ENCODE measurements at regions not wholly inside any gene's neighbourhood (a gene's known extent, or its start where the extent isn't known, plus 50 kb on each side); places are given as distances from the start of the nearest gene placed in this dataset.

DNA sequence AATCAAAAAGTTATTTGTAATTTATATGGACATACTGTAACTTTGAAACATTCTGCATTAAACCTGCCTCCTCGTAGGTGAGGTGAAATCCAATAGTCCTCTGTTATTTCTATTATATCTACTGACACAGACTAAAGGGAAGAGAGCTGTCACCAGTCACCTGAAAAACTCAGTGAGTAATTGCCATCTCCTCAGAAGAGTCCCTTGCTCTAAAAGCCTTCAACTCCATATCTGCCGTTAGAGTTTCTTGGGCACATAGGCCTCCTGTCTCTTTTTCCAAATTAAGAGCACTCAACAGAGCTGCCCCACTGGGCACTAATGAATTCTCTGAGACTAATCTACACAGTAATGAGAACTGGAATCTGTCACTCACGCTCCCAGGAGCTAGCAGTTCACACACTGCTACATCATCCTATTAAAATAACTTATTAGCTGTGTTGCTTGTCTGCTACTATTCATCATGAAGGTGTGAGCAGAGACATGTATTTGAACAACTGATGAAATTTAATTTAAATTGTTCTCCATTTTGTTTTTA is 67.3 kb upstream of the VCAN start:
- TF ChIP-seq YY1 (IDR thresholded peaks at IDR 0.05; ENCODE audit: low read depth, low read length) (no peak), TBP (IDR thresholded peaks at IDR 0.05; ENCODE audit: low read depth, low read length) (no peak), JUND (IDR thresholded peaks at IDR 0.05; ENCODE audit: low read length) (no peak), POU5F1 (IDR thresholded peaks at IDR 0.05; ENCODE audit: low read depth, low read length) (no peak), SRF (IDR thresholded peaks at IDR 0.05; ENCODE audit: low read depth, low read length) (no peak), EZH2 (IDR thresholded peaks at IDR 0.05; ENCODE audit: low read depth, low read length, severe bottlenecking) (no peak), GTF2F1 (IDR thresholded peaks at IDR 0.05; ENCODE audit: borderline replicate concordance, low read depth, low read length) (no peak), NRF1 (IDR thresholded peaks at IDR 0.05; ENCODE audit: low read depth, low read length) (no peak), TAF7 (optimal IDR thresholded peaks at IDR 0.05; ENCODE audit: borderline replicate concordance, low read depth, low read length) (no peak), HDAC2 (IDR thresholded peaks at IDR 0.05; ENCODE audit: borderline replicate concordance in 1 of 2, low read depth in 2 of 2, low read length in 2 of 2) (no peak)
- TF ChIP-seq, protein P1, sequence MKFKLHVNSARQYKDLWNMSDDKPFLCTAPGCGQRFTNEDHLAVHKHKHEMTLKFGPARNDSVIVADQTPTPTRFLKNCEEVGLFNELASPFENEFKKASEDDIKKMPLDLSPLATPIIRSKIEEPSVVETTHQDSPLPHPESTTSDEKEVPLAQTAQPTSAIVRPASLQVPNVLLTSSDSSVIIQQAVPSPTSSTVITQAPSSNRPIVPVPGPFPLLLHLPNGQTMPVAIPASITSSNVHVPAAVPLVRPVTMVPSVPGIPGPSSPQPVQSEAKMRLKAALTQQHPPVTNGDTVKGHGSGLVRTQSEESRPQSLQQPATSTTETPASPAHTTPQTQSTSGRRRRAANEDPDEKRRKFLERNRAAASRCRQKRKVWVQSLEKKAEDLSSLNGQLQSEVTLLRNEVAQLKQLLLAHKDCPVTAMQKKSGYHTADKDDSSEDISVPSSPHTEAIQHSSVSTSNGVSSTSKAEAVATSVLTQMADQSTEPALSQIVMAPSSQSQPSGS (IDR thresholded peaks at IDR 0.05; ENCODE audit: low read length) = no peak
- Histone ChIP-seq H4K8ac (ENCODE audit: extremely low read depth, insufficient read depth, low read length) (no peak overlapping the region), H3K27me3 (replicated peaks in 1 of 4; ENCODE audit: control insufficient read depth in 3 of 4, extremely low read depth in 1 of 4, insufficient read depth in 3 of 4, low read length in 3 of 4) (no peaks in the 10 kb centered on the region), H4K20me1 (replicated peaks in 1 of 2; ENCODE audit: control insufficient read depth in 1 of 2, insufficient read depth in 2 of 2, low read length in 2 of 2) (no peaks in the 10 kb centered on the region), H2AK5ac (ENCODE audit: low read depth, low read length) (no peak overlapping the region), H3K14ac (ENCODE audit: insufficient read length) (no peak overlapping the region), H3K79me1 (ENCODE audit: low read depth, low read length) (no peaks in the 10 kb centered on the region), H3K23ac (ENCODE audit: insufficient read length) (no peak overlapping the region), H3K4me1 (replicated peaks in 1 of 4; ENCODE audit: control insufficient read depth in 3 of 4, insufficient read depth in 4 of 4, low read length in 3 of 4) (peaks cover 0 to 5% (median 1%) of the 10 kb centered on the region in 4 experiments; a peak in 2 of 7 replicates), H2BK5ac (ENCODE audit: low read depth, low read length) (no peak overlapping the region), H2BK20ac (ENCODE audit: low read length) (no peak overlapping the region), H3K27ac (ENCODE audit: low read depth, low read length) (no peak overlapping the region), H3K23me2 (ENCODE audit: low read depth, low read length) (no peaks in the 10 kb centered on the region), H3K4me2 (ENCODE audit: insufficient read depth in 1 of 2, low read depth in 2 of 2, low read length in 2 of 2) (no peak overlapping the region), H3K9ac (replicated peaks in 1 of 4; ENCODE audit: extremely low read depth in 1 of 4, low read depth in 3 of 4, low read length in 3 of 4) (no peak overlapping the region), H4K5ac (ENCODE audit: insufficient read length, low read depth, low read length) (no peak overlapping the region), H3K4ac (replicated peaks; ENCODE audit: insufficient read length, low read depth, low read length) (no peak overlapping the region), H3K79me2 (ENCODE audit: control insufficient read depth in 1 of 2, insufficient read depth in 2 of 2, low read length in 2 of 2) (no peaks in the 10 kb centered on the region), H3K9me3 (ENCODE audit: insufficient read depth in 2 of 2, low read depth in 1 of 2, low read length in 1 of 2) (no peaks in the 10 kb centered on the region; a peak in 1 of 4 replicates), H3K36me3 (ENCODE audit: control insufficient read depth in 2 of 4, insufficient read depth in 4 of 4, low read length in 3 of 4) (no peaks in the 10 kb centered on the region), H2BK12ac (ENCODE audit: low read depth, low read length) (no peak overlapping the region), H2AFZ (ENCODE audit: low read length) (no peak overlapping the region), H4K91ac (replicated peaks; ENCODE audit: insufficient read length, low read length) (no peak overlapping the region), H3K18ac (ENCODE audit: extremely low read depth, low read length) (no peak overlapping the region), H3K4me3 (ENCODE audit: extremely low read depth in 1 of 4, insufficient read depth in 2 of 4, low read depth in 3 of 4, low read length in 4 of 4) (no peak overlapping the region), H2BK120ac (replicated peaks; ENCODE audit: low read depth, low read length) (no peak overlapping the region), H3K56ac (replicated peaks; ENCODE audit: insufficient read length, low read depth, low read length) (no peak overlapping the region), H2BK15ac (ENCODE audit: low read length) (no peak overlapping the region)
- ChIA-PET POLR2A (ENCODE audit: partially characterized antibody) (no interaction called here), CTCF (ENCODE audit: partially characterized antibody) (interaction anchor here (1.0 to 1.9 kb wide), 2 partner anchors 25 to 194 kb away, joined by 3 to 5 read pairs; no protein-coding TSS in a partner anchor)
- DNase-seq (ENCODE audit: low read depth in 1 of 2, low spot score in 2 of 2) (no peak), FAIRE-seq (no peak)
- 65% methylated on average over 3 of the region's 3 CpGs; no CpG with 5 or more reads in 1 of the 2 experiments for WGBS, 2 experiments (ENCODE audit: extremely low coverage in 1 of 2, insufficient coverage in 1 of 2, insufficient read length in 1 of 2, insufficient replicate concordance in 2 of 2, low coverage in 1 of 2, low lambda C conversion rate in 2 of 2, missing lambda C conversion rate in 1 of 2)
